Type B pancreatic cell (in vitro differentiated cells): ENCODE measurements at regions not wholly inside any gene's neighbourhood (a gene's known extent, or its start where the extent isn't known, plus 50 kb on each side); places are given as distances from the start of the nearest gene placed in this dataset.

Experiments used
- DNase-seq: peaks from one replicate; pipeline ENCODE4 v3.0.0; 2021; ENCODE audit warnings: mixed read lengths; ENCODE audit not compliant: unreplicated experiment; ENCODE audit errors: extremely low spot score
- H3K27ac Mint-ChIP-seq: 2 replicates; pipeline ENCODE4 v1.8.0; 2021; ENCODE audit warnings: mild to moderate bottlenecking, mixed read lengths
- H3K27me3 Mint-ChIP-seq: 2 replicates; pipeline ENCODE4 v1.8.0; 2021; ENCODE audit warnings: mixed read lengths
- H3K36me3 Mint-ChIP-seq: 2 replicates; pipeline ENCODE4 v1.8.0; 2021; ENCODE audit warnings: mixed read lengths
- H3K4me1 Mint-ChIP-seq: one replicate; pipeline ENCODE4 v1.8.0; 2021; ENCODE audit warnings: mixed read lengths; ENCODE audit not compliant: unreplicated experiment
- H3K4me3 Mint-ChIP-seq: 2 replicates; pipeline ENCODE4 v1.8.0; 2021; ENCODE audit warnings: mild to moderate bottlenecking, mixed read lengths
- H3K9me3 Mint-ChIP-seq: 2 replicates; pipeline ENCODE4 v1.8.0; 2021; ENCODE audit warnings: mixed read lengths
- CTCF ChIP-seq: fragments of 200-600 bp; sonication (generic); conservative IDR thresholded peaks from 2 replicates; pipeline ENCODE4 v1.5.0; 2021; ENCODE audit warnings: antibody characterized with exemption, mild to moderate bottlenecking

- H3K27ac Mint-ChIP-seq: no peak overlapping the region
- H3K36me3 Mint-ChIP-seq: no peaks in the 10 kb centered on the region
- no peak overlapping the region for H3K4me3 Mint-ChIP-seq
- H3K4me1 Mint-ChIP-seq: no peaks in the 10 kb centered on the region
- no peaks in the 10 kb centered on the region for H3K9me3 Mint-ChIP-seq
- no peaks in the 10 kb centered on the region for H3K27me3 Mint-ChIP-seq
- DNase-seq: no peak
- no peak for TF ChIP-seq CTCF
Observed at GRCh38 chr4:169912996-169913395, 113.2 kb downstream of the MFAP3L start.

GRCh38 chr4:169909897-169910296, 116.3 kb downstream of the MFAP3L start:
- Mint-ChIP-seq H3K4me3 (no peak overlapping the region), H3K36me3 (no peaks in the 10 kb centered on the region), H3K4me1 (no peaks in the 10 kb centered on the region), H3K27ac (no peak overlapping the region), H3K9me3 (no peaks in the 10 kb centered on the region), H3K27me3 (no peaks in the 10 kb centered on the region)
- no peak for DNase-seq
- TF ChIP-seq CTCF: no peak

- no peak for DNase-seq
- H3K36me3 Mint-ChIP-seq: no peaks in the 10 kb centered on the region
- no peaks in the 10 kb centered on the region for H3K27me3 Mint-ChIP-seq
- H3K4me1 Mint-ChIP-seq: no peaks in the 10 kb centered on the region
- H3K27ac Mint-ChIP-seq: no peak overlapping the region
- TF ChIP-seq CTCF: no peak
- no peak overlapping the region for H3K4me3 Mint-ChIP-seq
- no peaks in the 10 kb centered on the region for H3K9me3 Mint-ChIP-seq
Observed at GRCh38 chr4:169909479-169909878, 116.7 kb downstream of the MFAP3L start.

- no peak for TF ChIP-seq CTCF
- Mint-ChIP-seq H3K27ac (no peak overlapping the region), H3K36me3 (no peaks in the 10 kb centered on the region), H3K9me3 (no peaks in the 10 kb centered on the region), H3K4me1 (no peaks in the 10 kb centered on the region), H3K27me3 (no peaks in the 10 kb centered on the region), H3K4me3 (no peak overlapping the region)
- no peak for DNase-seq
Observed at GRCh38 chr4:169907705-169908104, 118.5 kb downstream of the MFAP3L start.

GRCh38 chr4:169906821-169907220, 119.4 kb downstream of the MFAP3L start:
- Mint-ChIP-seq H3K4me1 (no peaks in the 10 kb centered on the region), H3K27me3 (no peaks in the 10 kb centered on the region), H3K4me3 (no peak overlapping the region), H3K27ac (no peak overlapping the region), H3K9me3 (no peaks in the 10 kb centered on the region), H3K36me3 (no peaks in the 10 kb centered on the region)
- TF ChIP-seq CTCF: no peak
- DNase-seq: no peak

- Mint-ChIP-seq H3K27me3 (no peaks in the 10 kb centered on the region), H3K4me1 (no peaks in the 10 kb centered on the region), H3K36me3 (no peaks in the 10 kb centered on the region), H3K27ac (no peak overlapping the region), H3K9me3 (no peaks in the 10 kb centered on the region), H3K4me3 (no peak overlapping the region)
- no peak for DNase-seq
- TF ChIP-seq CTCF: no peak
Observed at GRCh38 chr4:169906104-169906503, 120.1 kb downstream of the MFAP3L start.
